ENCODE measurements at regions not wholly inside any gene's neighbourhood (a gene's known extent, or its start where the extent isn't known, plus 50 kb on each side); places are given as distances from the start of the nearest gene placed in this dataset.

DNA sequence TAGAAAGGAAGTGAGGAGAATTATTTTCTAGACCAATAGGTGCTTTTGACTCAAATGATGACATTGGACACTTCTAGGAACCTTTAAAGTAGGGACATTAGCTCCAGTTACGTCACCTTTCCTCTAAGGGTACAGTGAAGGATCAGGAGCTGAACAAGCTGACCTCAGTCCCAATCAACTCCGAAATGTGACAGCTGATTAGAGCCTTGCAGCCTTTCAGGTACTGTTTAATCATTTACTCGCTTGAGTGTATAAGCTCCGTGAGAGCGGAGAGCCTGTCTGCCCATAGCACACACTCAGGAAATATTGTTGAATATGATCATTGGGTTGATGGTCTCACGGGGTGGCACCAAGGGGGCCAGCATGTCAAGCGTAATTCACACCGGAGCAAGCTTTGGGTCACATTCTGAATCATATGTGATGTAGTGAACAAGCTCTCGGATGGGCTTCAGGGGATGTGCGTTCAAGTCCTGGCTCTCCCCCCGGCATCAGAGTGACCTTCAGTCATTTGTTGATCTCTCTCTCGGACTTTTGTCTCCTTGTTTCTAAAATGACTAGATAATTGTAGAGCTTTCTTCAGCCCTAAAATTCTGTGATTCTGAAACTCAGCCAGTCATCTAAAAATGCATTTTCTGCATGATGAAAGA lies 141.9 kb downstream of the ZIC5 start:
- H3K27ac ChIP-seq (ENCODE audit: low read length), result no peak overlapping the region
- ATAC-seq (ENCODE audit: insufficient read depth, low read depth) (no peak), DNase-seq (no peak)
- no peaks in the 10 kb centered on the region for H4K20me1 ChIP-seq (ENCODE audit: insufficient read depth, low read length)
- no peaks in the 10 kb centered on the region for H3K79me2 ChIP-seq (ENCODE audit: insufficient read depth, low read length)
- no peaks in the 10 kb centered on the region for H3K4me1 ChIP-seq (ENCODE audit: insufficient read depth, low read length)
- H3K36me3 ChIP-seq (ENCODE audit: insufficient read depth, low read length), result no peaks in the 10 kb centered on the region
- no peak overlapping the region for H2AFZ ChIP-seq (ENCODE audit: low read depth, low read length)
- H3K9ac ChIP-seq (ENCODE audit: low read depth, low read length), result no peak overlapping the region
- no peaks in the 10 kb centered on the region for H3K9me3 ChIP-seq (ENCODE audit: insufficient read depth, low read length, severe bottlenecking)
- TF ChIP-seq, protein P1, sequence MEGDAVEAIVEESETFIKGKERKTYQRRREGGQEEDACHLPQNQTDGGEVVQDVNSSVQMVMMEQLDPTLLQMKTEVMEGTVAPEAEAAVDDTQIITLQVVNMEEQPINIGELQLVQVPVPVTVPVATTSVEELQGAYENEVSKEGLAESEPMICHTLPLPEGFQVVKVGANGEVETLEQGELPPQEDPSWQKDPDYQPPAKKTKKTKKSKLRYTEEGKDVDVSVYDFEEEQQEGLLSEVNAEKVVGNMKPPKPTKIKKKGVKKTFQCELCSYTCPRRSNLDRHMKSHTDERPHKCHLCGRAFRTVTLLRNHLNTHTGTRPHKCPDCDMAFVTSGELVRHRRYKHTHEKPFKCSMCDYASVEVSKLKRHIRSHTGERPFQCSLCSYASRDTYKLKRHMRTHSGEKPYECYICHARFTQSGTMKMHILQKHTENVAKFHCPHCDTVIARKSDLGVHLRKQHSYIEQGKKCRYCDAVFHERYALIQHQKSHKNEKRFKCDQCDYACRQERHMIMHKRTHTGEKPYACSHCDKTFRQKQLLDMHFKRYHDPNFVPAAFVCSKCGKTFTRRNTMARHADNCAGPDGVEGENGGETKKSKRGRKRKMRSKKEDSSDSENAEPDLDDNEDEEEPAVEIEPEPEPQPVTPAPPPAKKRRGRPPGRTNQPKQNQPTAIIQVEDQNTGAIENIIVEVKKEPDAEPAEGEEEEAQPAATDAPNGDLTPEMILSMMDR (IDR thresholded peaks at IDR 0.05; ENCODE audit: borderline replicate concordance, extremely low read depth, low read length, poor library complexity, severe bottlenecking), result no peak
- no peak for TF ChIP-seq EZH2 (IDR thresholded peaks at IDR 0.05; ENCODE audit: borderline replicate concordance, low read depth, low read length, severe bottlenecking)
- no peaks in the 10 kb centered on the region for H3K27me3 ChIP-seq (ENCODE audit: insufficient read depth, low read length, poor library complexity)
- no peak overlapping the region for H3K4me3 ChIP-seq (ENCODE audit: low read depth in 1 of 2, low read length in 2 of 2)
- H3K4me2 ChIP-seq (ENCODE audit: insufficient read depth, low read length), result no peak overlapping the region

DNA sequence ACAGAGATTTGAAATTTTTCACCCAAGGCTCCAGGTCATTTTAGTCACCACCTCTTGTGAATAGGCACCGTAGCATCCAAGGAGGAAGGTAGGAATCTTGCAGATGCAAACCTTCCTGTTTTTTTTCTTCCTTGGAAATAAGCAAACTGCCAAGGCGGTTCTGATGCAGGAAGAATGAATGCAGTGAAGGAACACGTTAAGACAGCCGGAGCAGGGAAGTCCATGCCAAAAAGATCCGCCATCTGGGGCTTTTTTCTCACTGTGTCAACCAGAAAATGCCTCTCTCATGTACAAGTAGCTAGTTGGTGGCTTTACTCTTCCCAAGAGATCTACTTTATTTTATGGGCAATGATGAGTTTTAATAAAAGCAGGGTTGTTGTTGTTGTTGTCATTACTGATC lies 142.4 kb downstream of the ZIC5 start:
- H2AFZ ChIP-seq (ENCODE audit: low read depth, low read length), result no peak overlapping the region
- no peaks in the 10 kb centered on the region for H3K79me2 ChIP-seq (ENCODE audit: insufficient read depth, low read length)
- H3K36me3 ChIP-seq (ENCODE audit: insufficient read depth, low read length), result no peaks in the 10 kb centered on the region
- TF ChIP-seq EZH2 (IDR thresholded peaks at IDR 0.05; ENCODE audit: borderline replicate concordance, low read depth, low read length, severe bottlenecking), result no peak
- TF ChIP-seq, protein P1 (IDR thresholded peaks at IDR 0.05; ENCODE audit: borderline replicate concordance, extremely low read depth, low read length, poor library complexity, severe bottlenecking), result no peak
- no peak overlapping the region for H3K4me3 ChIP-seq (ENCODE audit: low read depth in 1 of 2, low read length in 2 of 2)
- H3K9ac ChIP-seq (ENCODE audit: low read depth, low read length), result no peak overlapping the region
- no peaks in the 10 kb centered on the region for H3K4me1 ChIP-seq (ENCODE audit: insufficient read depth, low read length)
- DNase-seq, result no peak
- no peaks in the 10 kb centered on the region for H3K9me3 ChIP-seq (ENCODE audit: insufficient read depth, low read length, severe bottlenecking)
- H3K27me3 ChIP-seq (ENCODE audit: insufficient read depth, low read length, poor library complexity), result no peaks in the 10 kb centered on the region
- no peaks in the 10 kb centered on the region for H4K20me1 ChIP-seq (ENCODE audit: insufficient read depth, low read length)
- H3K27ac ChIP-seq (ENCODE audit: low read length), result no peak overlapping the region
- no peak for ATAC-seq (ENCODE audit: insufficient read depth, low read depth)
- no peak overlapping the region for H3K4me2 ChIP-seq (ENCODE audit: insufficient read depth, low read length)

DNA sequence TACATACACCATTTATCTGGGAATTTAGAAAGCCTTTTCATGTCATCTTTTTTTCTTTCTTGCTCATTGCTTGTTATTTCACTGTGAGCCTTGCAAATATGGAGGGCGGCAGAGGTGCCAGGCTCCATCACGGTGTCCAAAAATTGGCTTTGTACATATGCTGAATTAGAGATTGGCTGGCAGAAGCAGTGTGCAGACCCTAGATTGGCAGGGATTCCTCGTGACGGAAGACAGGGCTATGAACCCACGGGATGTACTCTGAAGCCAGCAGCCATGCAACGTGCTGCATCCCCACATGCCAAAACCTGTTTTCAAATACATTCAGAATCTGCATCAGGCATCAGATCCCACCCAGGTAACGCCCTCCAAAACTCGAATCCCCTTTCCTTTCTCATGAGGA lies 142.8 kb downstream of the ZIC5 start:
- no peaks in the 10 kb centered on the region for H4K20me1 ChIP-seq (ENCODE audit: insufficient read depth, low read length)
- DNase-seq (no peak), ATAC-seq (ENCODE audit: insufficient read depth, low read depth) (no peak)
- H3K27me3 ChIP-seq (ENCODE audit: insufficient read depth, low read length, poor library complexity), result no peaks in the 10 kb centered on the region
- no peak overlapping the region for H3K4me3 ChIP-seq (ENCODE audit: low read depth in 1 of 2, low read length in 2 of 2)
- no peaks in the 10 kb centered on the region for H3K4me1 ChIP-seq (ENCODE audit: insufficient read depth, low read length)
- no peaks in the 10 kb centered on the region for H3K79me2 ChIP-seq (ENCODE audit: insufficient read depth, low read length)
- H3K27ac ChIP-seq (ENCODE audit: low read length), result no peak overlapping the region
- no peaks in the 10 kb centered on the region for H3K9me3 ChIP-seq (ENCODE audit: insufficient read depth, low read length, severe bottlenecking)
- H3K36me3 ChIP-seq (ENCODE audit: insufficient read depth, low read length), result no peaks in the 10 kb centered on the region
- no peak overlapping the region for H2AFZ ChIP-seq (ENCODE audit: low read depth, low read length)
- no peak for TF ChIP-seq EZH2 (IDR thresholded peaks at IDR 0.05; ENCODE audit: borderline replicate concordance, low read depth, low read length, severe bottlenecking)
- TF ChIP-seq, protein P1 (IDR thresholded peaks at IDR 0.05; ENCODE audit: borderline replicate concordance, extremely low read depth, low read length, poor library complexity, severe bottlenecking), result no peak
- no peak overlapping the region for H3K9ac ChIP-seq (ENCODE audit: low read depth, low read length)
- H3K4me2 ChIP-seq (ENCODE audit: insufficient read depth, low read length), result no peak overlapping the region
